MM.1S (cell line): ENCODE measurements at regions not wholly inside any gene's neighbourhood (a gene's known extent, or its start where the extent isn't known, plus 50 kb on each side); places are given as distances from the start of the nearest gene placed in this dataset.

Experiments used
- CTCF ChIP-seq: fragments of 300-600 bp; sonication (generic); IDR thresholded peaks from 2 replicates; pipeline ENCODE4 v1.5.1; 2016; ENCODE audit warnings: antibody characterized with exemption, low read length, mixed read lengths
- EZH2 ChIP-seq: fragments of 300-600 bp; sonication (generic); optimal IDR thresholded peaks from 2 replicates; pipeline ENCODE3; 2017; ENCODE audit warnings: low read depth, mild to moderate bottlenecking, antibody characterized with exemption, low read length, mixed read lengths
- EZH2phosphoT487 ChIP-seq: fragments of 300-600 bp; sonication (generic); IDR thresholded peaks from 2 replicates; pipeline ENCODE4 v1.6.1; 2018; ENCODE audit warnings: antibody characterized with exemption, low read length

GRCh38 chr21:22892028-22892427, 1893.8 kb downstream of the NCAM2 start:
- TF ChIP-seq CTCF (no peak), EZH2 (no peak), EZH2phosphoT487 (no peak)
